ENCODE measurements at regions not wholly inside any gene's neighbourhood (a gene's known extent, or its start where the extent isn't known, plus 50 kb on each side); places are given as distances from the start of the nearest gene placed in this dataset.

DNA sequence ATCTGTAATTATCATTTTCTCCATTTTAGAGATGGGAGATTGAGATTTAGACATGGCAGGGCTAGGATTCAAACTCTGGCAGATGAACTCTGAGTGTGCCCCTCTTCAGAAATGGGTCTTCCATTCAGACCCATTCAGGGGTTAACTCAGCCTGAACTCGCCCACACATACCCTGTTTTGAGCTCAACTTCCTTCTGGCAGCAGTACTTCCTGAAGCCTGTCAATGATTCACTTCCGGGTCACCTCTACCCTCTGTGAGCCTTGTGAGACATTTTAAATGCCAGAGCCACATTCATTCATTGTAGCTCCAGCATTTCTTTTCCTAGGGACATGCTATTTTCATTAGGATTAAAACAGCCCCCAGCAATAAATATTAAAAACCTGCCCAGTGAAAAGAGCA, 209.3 kb upstream of the SLC24A2 start:
- Mint-ChIP-seq H3K9me3 (peaks cover 0 to 7% of the 10 kb centered on the region in 2 donors), H3K27ac (no peak overlapping the region), H3K27me3 (peaks cover 0 to 7% of the 10 kb centered on the region in 2 donors), H3K4me1 (peaks cover 8 to 15% of the 10 kb centered on the region in 2 donors), H3K36me3 (peaks cover 1 to 11% of the 10 kb centered on the region in 2 donors), H3K4me3 (no peak overlapping the region)
- ATAC-seq (replicated peaks) (peak; percentile 33 to 43), DNase-seq (no peak)

- no peak for ATAC-seq (replicated peaks)
- Mint-ChIP-seq H3K9me3 (peaks cover 0 to 7% of the 10 kb centered on the region in 2 donors), H3K27me3 (peaks cover 0 to 11% of the 10 kb centered on the region in 2 donors), H3K4me3 (no peak overlapping the region), H3K36me3 (peaks cover 1 to 11% of the 10 kb centered on the region in 2 donors), H3K4me1 (peaks cover 8 to 15% of the 10 kb centered on the region in 2 donors), H3K27ac (no peak overlapping the region)
- no peak for DNase-seq
Measured at GRCh38 chr9:19995619-19996018, 206.8 kb upstream of the SLC24A2 start.

DNA sequence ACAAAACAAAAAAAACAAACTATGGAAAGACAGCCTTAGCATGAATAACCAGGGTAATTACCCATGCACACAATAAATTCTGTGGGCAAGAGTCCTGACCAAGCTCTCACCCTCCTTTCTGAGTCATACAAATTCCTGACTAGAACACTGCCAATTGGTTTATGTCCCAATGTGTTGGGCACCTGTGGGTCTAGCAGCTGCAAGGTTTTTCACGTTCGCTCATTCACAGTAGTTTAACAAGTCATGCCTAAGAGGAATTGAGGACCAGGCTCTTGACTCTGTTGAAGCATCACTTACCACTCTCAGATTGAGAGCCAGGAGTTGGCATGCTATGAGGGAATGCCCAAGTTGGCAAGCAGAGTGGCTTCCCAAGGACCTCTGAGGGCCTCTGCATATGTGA, 205.5 kb upstream of the SLC24A2 start:
- Mint-ChIP-seq H3K27me3 (peaks cover 0 to 11% of the 10 kb centered on the region in 2 donors), H3K4me3 (no peak overlapping the region), H3K27ac (peak overlapping the region; percentile 7), H3K36me3 (peaks cover 1 to 11% of the 10 kb centered on the region in 2 donors), H3K9me3 (peaks cover 0 to 7% of the 10 kb centered on the region in 2 donors), H3K4me1 (peaks cover 4 to 10% of the 10 kb centered on the region in 2 donors)
- ATAC-seq (replicated peaks) (no peak), DNase-seq (no peak)

GRCh38 chr9:19992556-19992955, 203.7 kb upstream of the SLC24A2 start:
- peaks cover 0 to 11% of the 10 kb centered on the region in 2 donors for H3K27me3 Mint-ChIP-seq
- no peaks in the 10 kb centered on the region for H3K4me1 Mint-ChIP-seq
- peaks cover 0 to 7% of the 10 kb centered on the region in 2 donors for H3K9me3 Mint-ChIP-seq
- peaks cover 0 to 7% of the 10 kb centered on the region in 2 donors for H3K36me3 Mint-ChIP-seq
- H3K4me3 Mint-ChIP-seq = no peak overlapping the region
- DNase-seq (no peak), ATAC-seq (replicated peaks) (no peak)
- no peak overlapping the region for H3K27ac Mint-ChIP-seq

DNA sequence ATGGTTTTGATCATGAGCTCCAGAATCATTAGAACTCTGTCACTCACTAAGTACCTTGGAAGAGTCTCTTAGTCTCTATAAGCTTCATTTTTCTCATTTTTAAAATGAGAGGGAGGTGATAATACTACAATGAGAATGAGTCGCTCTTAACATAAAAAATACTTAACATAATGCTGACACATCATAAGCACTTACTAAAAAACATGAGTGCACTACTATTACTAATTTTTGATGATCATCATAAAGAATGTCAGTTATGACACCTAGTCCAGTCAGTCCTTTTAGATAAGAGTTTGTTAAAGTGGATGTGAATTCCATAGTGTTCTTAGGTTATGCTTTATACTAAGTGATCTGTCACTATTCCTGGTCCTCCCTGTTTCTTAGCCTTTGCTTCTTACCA, 200.4 kb upstream of the SLC24A2 start:
- Mint-ChIP-seq H3K27ac (no peak overlapping the region), H3K4me3 (no peak overlapping the region), H3K36me3 (no peaks in the 10 kb centered on the region), H3K9me3 (no peaks in the 10 kb centered on the region), H3K27me3 (peaks cover 0 to 11% of the 10 kb centered on the region in 2 donors), H3K4me1 (no peaks in the 10 kb centered on the region)
- ATAC-seq (replicated peaks) = no peak
- no peak for DNase-seq

DNA sequence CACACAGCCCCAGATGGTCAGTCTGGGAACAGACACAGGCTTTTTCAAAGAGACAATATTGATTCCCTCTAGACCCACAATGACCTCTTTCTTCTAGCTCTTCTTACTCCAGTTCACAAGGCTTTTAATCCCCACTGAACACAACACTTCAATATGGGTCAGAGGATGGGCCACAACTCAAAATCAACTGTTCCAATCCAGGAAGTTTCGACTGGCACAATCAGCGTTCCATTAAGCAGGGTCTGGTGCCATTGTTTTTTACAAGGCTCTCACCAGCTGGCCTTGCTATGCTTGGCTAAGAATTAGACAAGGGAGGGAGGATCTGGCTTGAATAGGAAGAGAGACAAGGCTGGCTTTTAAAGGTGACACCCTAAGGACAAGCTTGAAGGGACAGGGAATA, 199.4 kb upstream of the SLC24A2 start:
- DNase-seq (no peak), ATAC-seq (replicated peaks) (no peak)
- no peak overlapping the region for H3K27ac Mint-ChIP-seq
- H3K36me3 Mint-ChIP-seq = no peaks in the 10 kb centered on the region
- H3K27me3 Mint-ChIP-seq = peaks cover 0 to 4% of the 10 kb centered on the region in 2 donors
- no peak overlapping the region for H3K4me3 Mint-ChIP-seq
- no peaks in the 10 kb centered on the region for H3K9me3 Mint-ChIP-seq
- no peaks in the 10 kb centered on the region for H3K4me1 Mint-ChIP-seq

GRCh38 chr9:19985081-19985480, 196.2 kb upstream of the SLC24A2 start:
- H3K4me3 Mint-ChIP-seq = no peak overlapping the region
- no peak for DNase-seq
- no peaks in the 10 kb centered on the region for H3K4me1 Mint-ChIP-seq
- ATAC-seq (replicated peaks) = no peak
- H3K9me3 Mint-ChIP-seq = no peaks in the 10 kb centered on the region
- H3K27ac Mint-ChIP-seq = no peak overlapping the region
- peaks cover under 1 to 12% of the 10 kb centered on the region in 2 donors for H3K27me3 Mint-ChIP-seq
- no peaks in the 10 kb centered on the region for H3K36me3 Mint-ChIP-seq

GRCh38 chr9:19976226-19976625, 187.4 kb upstream of the SLC24A2 start:
- Mint-ChIP-seq H3K36me3 (peaks cover 0 to 4% of the 10 kb centered on the region in 2 donors), H3K9me3 (no peaks in the 10 kb centered on the region), H3K4me1 (peaks cover 4 to 7% of the 10 kb centered on the region in 2 donors), H3K4me3 (no peak overlapping the region), H3K27me3 (peaks cover 9 to 17% of the 10 kb centered on the region in 2 donors), H3K27ac (no peak overlapping the region)
- ATAC-seq (replicated peaks) = peak; percentile 66 to 88
- no peak for DNase-seq

DNA sequence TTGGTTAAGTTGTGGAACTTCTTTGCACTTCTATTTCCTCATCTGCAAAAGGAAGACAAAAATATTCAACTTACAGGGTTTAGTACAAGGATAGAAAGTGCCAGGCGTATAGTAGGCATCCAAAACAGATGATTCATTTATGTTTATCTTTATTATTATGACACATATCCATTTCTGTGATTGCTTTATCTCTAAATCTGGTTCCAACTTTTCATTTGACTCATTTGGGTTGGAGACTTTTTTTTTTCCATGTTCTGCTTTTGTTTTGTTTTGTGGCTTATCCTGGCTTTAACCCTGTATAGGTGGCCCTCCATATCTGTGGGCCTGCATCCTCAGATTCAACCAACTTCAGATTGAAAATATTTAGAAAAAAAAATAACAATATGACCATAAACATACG, 186.7 kb upstream of the SLC24A2 start:
- H3K4me1 Mint-ChIP-seq = peaks cover 4 to 7% of the 10 kb centered on the region in 2 donors
- H3K4me3 Mint-ChIP-seq = no peak overlapping the region
- no peak overlapping the region for H3K27ac Mint-ChIP-seq
- no peaks in the 10 kb centered on the region for H3K9me3 Mint-ChIP-seq
- no peak for ATAC-seq (replicated peaks)
- DNase-seq = no peak
- H3K36me3 Mint-ChIP-seq = peaks cover 0 to 4% of the 10 kb centered on the region in 2 donors
- peaks cover 9 to 17% of the 10 kb centered on the region in 2 donors for H3K27me3 Mint-ChIP-seq

GRCh38 chr9:19969721-19970120, 180.9 kb upstream of the SLC24A2 start:
- peaks cover 0 to 2% of the 10 kb centered on the region in 2 donors for H3K9me3 Mint-ChIP-seq

GRCh38 chr9:19967888-19968459, 179.1 kb upstream of the SLC24A2 start:
- Mint-ChIP-seq H3K36me3 (no peaks in the 10 kb centered on the region), H3K4me1 (peaks cover 0 to 9% of the 10 kb centered on the region in 2 donors), H3K4me3 (no peak overlapping the region), H3K9me3 (peaks cover 0 to 2% of the 10 kb centered on the region in 2 donors), H3K27me3 (peaks cover 8 to 13% of the 10 kb centered on the region in 2 donors), H3K27ac (no peak overlapping the region)
- DNase-seq = no peak
- ATAC-seq (replicated peaks) = no peak

More at GRCh38 chr9:19969721-19970120, 180.9 kb upstream of the SLC24A2 start:
- H3K27me3 Mint-ChIP-seq = peaks cover 4 to 11% of the 10 kb centered on the region in 2 donors
- DNase-seq = no peak
- H3K27ac Mint-ChIP-seq = no peak overlapping the region
- no peak for ATAC-seq (replicated peaks)
- H3K4me3 Mint-ChIP-seq = no peak overlapping the region
- no peaks in the 10 kb centered on the region for H3K36me3 Mint-ChIP-seq
- peaks cover 0 to 9% of the 10 kb centered on the region in 2 donors for H3K4me1 Mint-ChIP-seq

GRCh38 chr9:19967216-19967887, 178.5 kb upstream of the SLC24A2 start:
- ATAC-seq (replicated peaks) (no peak), DNase-seq (no peak)
- H3K4me3 Mint-ChIP-seq = no peak overlapping the region
- no peak overlapping the region for H3K27ac Mint-ChIP-seq
- H3K27me3 Mint-ChIP-seq = peaks cover 8 to 13% of the 10 kb centered on the region in 2 donors
- H3K9me3 Mint-ChIP-seq = peaks cover 0 to 2% of the 10 kb centered on the region in 2 donors
- no peaks in the 10 kb centered on the region for H3K36me3 Mint-ChIP-seq
- peaks cover 0 to 9% of the 10 kb centered on the region in 2 donors for H3K4me1 Mint-ChIP-seq

DNA sequence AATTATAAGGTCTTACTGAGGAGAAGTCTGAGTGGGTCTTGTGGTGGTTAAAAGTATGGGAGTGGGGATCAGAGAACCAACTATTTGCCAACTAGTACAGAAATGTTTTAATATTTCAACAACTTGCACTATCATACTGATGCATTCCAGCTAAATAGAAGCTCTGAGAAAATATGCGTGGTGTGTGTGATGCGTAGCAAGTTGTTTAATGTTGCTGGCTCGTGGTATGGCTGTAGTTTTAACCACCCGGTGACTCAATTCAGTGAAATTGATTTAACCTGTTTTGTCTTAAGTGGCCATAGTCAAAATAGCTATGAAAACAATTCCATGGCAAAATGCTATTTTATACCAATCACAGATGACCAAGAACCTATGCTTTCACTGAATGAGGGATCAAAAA, 176.5 kb upstream of the SLC24A2 start:
- Mint-ChIP-seq H3K27me3 (peaks cover 12 to 27% of the 10 kb centered on the region in 2 donors), H3K4me3 (no peak overlapping the region), H3K9me3 (peaks cover 3% of the 10 kb centered on the region in 2 donors), H3K36me3 (no peaks in the 10 kb centered on the region), H3K27ac (no peak overlapping the region), H3K4me1 (peaks cover 0 to 9% of the 10 kb centered on the region in 2 donors)
- no peak for ATAC-seq (replicated peaks)
- no peak for DNase-seq

GRCh38 chr9:19947996-19948395, 159.2 kb upstream of the SLC24A2 start:
- Mint-ChIP-seq H3K27me3 (peaks cover 1 to 13% of the 10 kb centered on the region in 2 donors), H3K36me3 (peaks cover under 1% of the 10 kb centered on the region in 2 donors), H3K27ac (no peak overlapping the region), H3K4me1 (no peaks in the 10 kb centered on the region), H3K9me3 (peaks cover 2 to 4% of the 10 kb centered on the region in 2 donors), H3K4me3 (no peak overlapping the region)
- DNase-seq (no peak), ATAC-seq (replicated peaks) (no peak)
